ENCODE measurements at regions not wholly inside any gene's neighbourhood (a gene's known extent, or its start where the extent isn't known, plus 50 kb on each side); places are given as distances from the start of the nearest gene placed in this dataset.

GRCh38 chr3:167188592-167188991 is 191.5 kb downstream of the ZBBX start:
- Histone ChIP-seq H3K9me3 (ENCODE audit: control insufficient read depth, insufficient read depth, low read length) (no peaks in the 10 kb centered on the region), H3K4me1 (ENCODE audit: control insufficient read depth, insufficient read depth, low read length) (no peaks in the 10 kb centered on the region), H3K27me3 (ENCODE audit: control insufficient read depth, insufficient read depth, low read length) (no peaks in the 10 kb centered on the region), H3K9ac (ENCODE audit: low read depth, low read length) (no peak overlapping the region), H3K4me3 (ENCODE audit: low read depth, low read length) (no peak overlapping the region), H3K36me3 (ENCODE audit: control insufficient read depth, insufficient read depth, low read length) (no peaks in the 10 kb centered on the region)

- Histone ChIP-seq H3K9ac (ENCODE audit: low read depth, low read length) (no peak overlapping the region), H3K4me1 (ENCODE audit: control insufficient read depth, insufficient read depth, low read length) (no peaks in the 10 kb centered on the region), H3K36me3 (ENCODE audit: control insufficient read depth, insufficient read depth, low read length) (no peaks in the 10 kb centered on the region), H3K9me3 (ENCODE audit: control insufficient read depth, insufficient read depth, low read length) (no peaks in the 10 kb centered on the region), H3K27me3 (ENCODE audit: control insufficient read depth, insufficient read depth, low read length) (no peaks in the 10 kb centered on the region), H3K4me3 (ENCODE audit: low read depth, low read length) (no peak overlapping the region)
Measured at GRCh38 chr3:167187221-167187620, 192.9 kb downstream of the ZBBX start.

GRCh38 chr3:167184511-167184910 is 195.6 kb downstream of the ZBBX start:
- Histone ChIP-seq H3K9ac (ENCODE audit: low read depth, low read length) (no peak overlapping the region), H3K4me1 (ENCODE audit: control insufficient read depth, insufficient read depth, low read length) (no peaks in the 10 kb centered on the region), H3K9me3 (ENCODE audit: control insufficient read depth, insufficient read depth, low read length) (no peaks in the 10 kb centered on the region), H3K36me3 (ENCODE audit: control insufficient read depth, insufficient read depth, low read length) (no peaks in the 10 kb centered on the region), H3K27me3 (ENCODE audit: control insufficient read depth, insufficient read depth, low read length) (no peaks in the 10 kb centered on the region), H3K4me3 (ENCODE audit: low read depth, low read length) (no peak overlapping the region)

GRCh38 chr3:167172377-167172776 is 207.7 kb downstream of the ZBBX start:
- H3K9me3 ChIP-seq (ENCODE audit: control insufficient read depth, insufficient read depth, low read length): peaks cover 3% of the 10 kb centered on the region
- no peaks in the 10 kb centered on the region for H3K4me1 ChIP-seq (ENCODE audit: control insufficient read depth, insufficient read depth, low read length)
- H3K27me3 ChIP-seq (ENCODE audit: control insufficient read depth, insufficient read depth, low read length): no peaks in the 10 kb centered on the region
- no peaks in the 10 kb centered on the region for H3K36me3 ChIP-seq (ENCODE audit: control insufficient read depth, insufficient read depth, low read length)
- H3K9ac ChIP-seq (ENCODE audit: low read depth, low read length): no peak overlapping the region
- no peak overlapping the region for H3K4me3 ChIP-seq (ENCODE audit: low read depth, low read length)

GRCh38 chr3:167167491-167167890 is 212.6 kb downstream of the ZBBX start:
- Histone ChIP-seq H3K9ac (ENCODE audit: low read depth, low read length) (no peak overlapping the region), H3K36me3 (ENCODE audit: control insufficient read depth, insufficient read depth, low read length) (no peaks in the 10 kb centered on the region), H3K9me3 (ENCODE audit: control insufficient read depth, insufficient read depth, low read length) (no peaks in the 10 kb centered on the region), H3K4me1 (ENCODE audit: control insufficient read depth, insufficient read depth, low read length) (peaks cover 9% of the 10 kb centered on the region), H3K4me3 (ENCODE audit: low read depth, low read length) (no peak overlapping the region), H3K27me3 (ENCODE audit: control insufficient read depth, insufficient read depth, low read length) (no peaks in the 10 kb centered on the region)

GRCh38 chr3:167166594-167167253 is 213.4 kb downstream of the ZBBX start:
- Histone ChIP-seq H3K27me3 (ENCODE audit: control insufficient read depth, insufficient read depth, low read length) (no peaks in the 10 kb centered on the region), H3K9ac (ENCODE audit: low read depth, low read length) (no peak overlapping the region), H3K4me3 (ENCODE audit: low read depth, low read length) (no peak overlapping the region), H3K4me1 (ENCODE audit: control insufficient read depth, insufficient read depth, low read length) (peaks cover 9% of the 10 kb centered on the region), H3K36me3 (ENCODE audit: control insufficient read depth, insufficient read depth, low read length) (no peaks in the 10 kb centered on the region), H3K9me3 (ENCODE audit: control insufficient read depth, insufficient read depth, low read length) (no peaks in the 10 kb centered on the region)

GRCh38 chr3:167166012-167166411 is 214.1 kb downstream of the ZBBX start:
- Histone ChIP-seq H3K4me1 (ENCODE audit: control insufficient read depth, insufficient read depth, low read length) (peaks cover 9% of the 10 kb centered on the region), H3K9ac (ENCODE audit: low read depth, low read length) (no peak overlapping the region), H3K4me3 (ENCODE audit: low read depth, low read length) (no peak overlapping the region), H3K36me3 (ENCODE audit: control insufficient read depth, insufficient read depth, low read length) (no peaks in the 10 kb centered on the region), H3K27me3 (ENCODE audit: control insufficient read depth, insufficient read depth, low read length) (no peaks in the 10 kb centered on the region), H3K9me3 (ENCODE audit: control insufficient read depth, insufficient read depth, low read length) (no peaks in the 10 kb centered on the region)

- H3K9me3 ChIP-seq (ENCODE audit: control insufficient read depth, insufficient read depth, low read length): no peaks in the 10 kb centered on the region
- H3K9ac ChIP-seq (ENCODE audit: low read depth, low read length): no peak overlapping the region
- H3K36me3 ChIP-seq (ENCODE audit: control insufficient read depth, insufficient read depth, low read length): no peaks in the 10 kb centered on the region
- no peaks in the 10 kb centered on the region for H3K27me3 ChIP-seq (ENCODE audit: control insufficient read depth, insufficient read depth, low read length)
- H3K4me1 ChIP-seq (ENCODE audit: control insufficient read depth, insufficient read depth, low read length): peaks cover 9% of the 10 kb centered on the region
- no peak overlapping the region for H3K4me3 ChIP-seq (ENCODE audit: low read depth, low read length)
Measured at GRCh38 chr3:167163580-167163979, 216.5 kb downstream of the ZBBX start.

GRCh38 chr3:167162083-167162482 is 218.0 kb downstream of the ZBBX start:
- Histone ChIP-seq H3K4me1 (ENCODE audit: control insufficient read depth, insufficient read depth, low read length) (peaks cover 9% of the 10 kb centered on the region), H3K36me3 (ENCODE audit: control insufficient read depth, insufficient read depth, low read length) (no peaks in the 10 kb centered on the region), H3K27me3 (ENCODE audit: control insufficient read depth, insufficient read depth, low read length) (no peaks in the 10 kb centered on the region), H3K4me3 (ENCODE audit: low read depth, low read length) (no peak overlapping the region), H3K9ac (ENCODE audit: low read depth, low read length) (no peak overlapping the region), H3K9me3 (ENCODE audit: control insufficient read depth, insufficient read depth, low read length) (no peaks in the 10 kb centered on the region)

GRCh38 chr3:167160781-167161180 is 219.3 kb downstream of the ZBBX start:
- no peaks in the 10 kb centered on the region for H3K36me3 ChIP-seq (ENCODE audit: control insufficient read depth, insufficient read depth, low read length)

GRCh38 chr3:167151636-167152035 is 228.5 kb downstream of the ZBBX start:
- no peaks in the 10 kb centered on the region for H3K27me3 ChIP-seq (ENCODE audit: control insufficient read depth, insufficient read depth, low read length)
- no peak overlapping the region for H3K9ac ChIP-seq (ENCODE audit: low read depth, low read length)
- H3K36me3 ChIP-seq (ENCODE audit: control insufficient read depth, insufficient read depth, low read length): no peaks in the 10 kb centered on the region
- no peaks in the 10 kb centered on the region for H3K4me1 ChIP-seq (ENCODE audit: control insufficient read depth, insufficient read depth, low read length)
- H3K9me3 ChIP-seq (ENCODE audit: control insufficient read depth, insufficient read depth, low read length): no peaks in the 10 kb centered on the region
- no peak overlapping the region for H3K4me3 ChIP-seq (ENCODE audit: low read depth, low read length)

More at GRCh38 chr3:167160781-167161180, 219.3 kb downstream of the ZBBX start:
- Histone ChIP-seq H3K9ac (ENCODE audit: low read depth, low read length) (no peak overlapping the region), H3K4me3 (ENCODE audit: low read depth, low read length) (no peak overlapping the region), H3K27me3 (ENCODE audit: control insufficient read depth, insufficient read depth, low read length) (no peaks in the 10 kb centered on the region), H3K4me1 (ENCODE audit: control insufficient read depth, insufficient read depth, low read length) (no peaks in the 10 kb centered on the region), H3K9me3 (ENCODE audit: control insufficient read depth, insufficient read depth, low read length) (no peaks in the 10 kb centered on the region)

- Histone ChIP-seq H3K9me3 (ENCODE audit: control insufficient read depth, insufficient read depth, low read length) (no peaks in the 10 kb centered on the region), H3K4me1 (ENCODE audit: control insufficient read depth, insufficient read depth, low read length) (no peaks in the 10 kb centered on the region), H3K9ac (ENCODE audit: low read depth, low read length) (no peak overlapping the region), H3K36me3 (ENCODE audit: control insufficient read depth, insufficient read depth, low read length) (no peaks in the 10 kb centered on the region), H3K4me3 (ENCODE audit: low read depth, low read length) (no peak overlapping the region), H3K27me3 (ENCODE audit: control insufficient read depth, insufficient read depth, low read length) (no peaks in the 10 kb centered on the region)
Measured at GRCh38 chr3:167148136-167148535, 232.0 kb downstream of the ZBBX start.
